ENCODE measurements at regions not wholly inside any gene's neighbourhood (a gene's known extent, or its start where the extent isn't known, plus 50 kb on each side); places are given as distances from the start of the nearest gene placed in this dataset.

- DNase-seq, result no peak
These were observed 251.8 kb upstream of the MKI67 start for GRCh38 chr10:128377988-128378387.

- DNase-seq, result no peak
These were observed 254.7 kb upstream of the MKI67 start for GRCh38 chr10:128380946-128381345.

- DNase-seq, result no peak
These were observed 256.0 kb upstream of the MKI67 start for GRCh38 chr10:128382225-128382624.

GRCh38 chr10:128384831-128385230, 258.6 kb upstream of the MKI67 start:
- no peak for DNase-seq

- no peak for DNase-seq
These were observed 260.0 kb upstream of the MKI67 start for GRCh38 chr10:128386231-128386630.

- DNase-seq, result no peak
These were observed 260.8 kb upstream of the MKI67 start for GRCh38 chr10:128386816-128387604.

- DNase-seq, result no peak
These were observed 264.4 kb upstream of the MKI67 start for GRCh38 chr10:128390596-128390995.

- DNase-seq, result no peak
These were observed 267.3 kb upstream of the MKI67 start for GRCh38 chr10:128393546-128393945.

- no peak for DNase-seq
These were observed 271.9 kb upstream of the MKI67 start for GRCh38 chr10:128398118-128398517.

GRCh38 chr10:128398999-128399398, 272.8 kb upstream of the MKI67 start:
- no peak for DNase-seq

GRCh38 chr10:128400564-128400963, 274.3 kb upstream of the MKI67 start:
- DNase-seq, result no peak

- no peak for DNase-seq
These were observed 279.2 kb upstream of the MKI67 start for GRCh38 chr10:128405450-128405849.

GRCh38 chr10:128411643-128412042, 285.4 kb upstream of the MKI67 start:
- no peak for DNase-seq

- DNase-seq, result no peak
These were observed 288.3 kb upstream of the MKI67 start for GRCh38 chr10:128414568-128414967.

GRCh38 chr10:128416231-128416630, 290.0 kb upstream of the MKI67 start:
- no peak for DNase-seq

- DNase-seq, result no peak
These were observed 291.6 kb upstream of the MKI67 start for GRCh38 chr10:128417826-128418225.

- no peak for DNase-seq
These were observed 292.6 kb upstream of the MKI67 start for GRCh38 chr10:128418819-128419218.

GRCh38 chr10:128419466-128420019, 293.3 kb upstream of the MKI67 start:
- DNase-seq, result no peak

GRCh38 chr10:128420623-128421022, 294.4 kb upstream of the MKI67 start:
- no peak for DNase-seq

- DNase-seq, result no peak
These were observed 295.3 kb upstream of the MKI67 start for GRCh38 chr10:128421371-128422160.

GRCh38 chr10:128422190-128422589, 296.0 kb upstream of the MKI67 start:
- DNase-seq, result no peak

- no peak for DNase-seq
These were observed 296.8 kb upstream of the MKI67 start for GRCh38 chr10:128422999-128423398.

- no peak for DNase-seq
These were observed 303.1 kb upstream of the MKI67 start for GRCh38 chr10:128429321-128429720.

Measured in GOT3 (cell line).